Nephron progenitor cell (in vitro differentiated cells): ENCODE measurements at regions not wholly inside any gene's neighbourhood (a gene's known extent, or its start where the extent isn't known, plus 50 kb on each side); places are given as distances from the start of the nearest gene placed in this dataset.

Experiments
- DNase-seq: peaks from one replicate; pipeline ENCODE4 v3.0.0; 2021
- H3K27ac Mint-ChIP-seq: 2 replicates; pipeline ENCODE4 v1.8.0; 2021; ENCODE audit warnings: mild to moderate bottlenecking, moderate library complexity, mixed read lengths
- H3K27me3 Mint-ChIP-seq: 2 replicates; pipeline ENCODE4 v1.8.0; 2021; ENCODE audit warnings: mild to moderate bottlenecking, low read depth, mixed read lengths; ENCODE audit not compliant: poor library complexity
- H3K36me3 Mint-ChIP-seq: 2 replicates; pipeline ENCODE4 v1.8.0; 2021; ENCODE audit warnings: low read depth, mixed read lengths
- H3K4me1 Mint-ChIP-seq: 2 replicates; pipeline ENCODE4 v1.8.0; 2021; ENCODE audit warnings: mixed read lengths
- H3K4me3 Mint-ChIP-seq: 2 replicates; pipeline ENCODE4 v1.8.0; 2021; ENCODE audit warnings: mild to moderate bottlenecking, moderate library complexity, mixed read lengths
- H3K9me3 Mint-ChIP-seq: 2 replicates; pipeline ENCODE4 v1.8.0; 2021; ENCODE audit warnings: mild to moderate bottlenecking, moderate library complexity, mixed read lengths
- CTCF ChIP-seq: fragments of 200-600 bp; sonication (generic); IDR thresholded peaks from 2 replicates; pipeline ENCODE4 v1.5.0; 2021; ENCODE audit warnings: antibody characterized with exemption

- Mint-ChIP-seq H3K9me3 (no peaks in the 10 kb centered on the region), H3K27me3 (peaks cover 86% of the 10 kb centered on the region)
- TF ChIP-seq CTCF, result no peak
These were observed 142.8 kb downstream of the VEGFA start for GRCh38 chr6:43912598-43913371.

GRCh38 chr6:43912116-43912577 lies 142.1 kb downstream of the VEGFA start:
- no peak overlapping the region for H3K27ac Mint-ChIP-seq
- H3K9me3 Mint-ChIP-seq, result no peaks in the 10 kb centered on the region
- no peak for DNase-seq
- no peak for TF ChIP-seq CTCF
- no peaks in the 10 kb centered on the region for H3K36me3 Mint-ChIP-seq
- peaks cover 81% of the 10 kb centered on the region for H3K27me3 Mint-ChIP-seq
- no peak overlapping the region for H3K4me3 Mint-ChIP-seq
- peaks cover 44% of the 10 kb centered on the region for H3K4me1 Mint-ChIP-seq

More at GRCh38 chr6:43912598-43913371, 142.8 kb downstream of the VEGFA start:
- DNase-seq, result no peak
- Mint-ChIP-seq H3K27ac (no peak overlapping the region), H3K36me3 (no peaks in the 10 kb centered on the region), H3K4me1 (peaks cover 49% of the 10 kb centered on the region), H3K4me3 (no peak overlapping the region)

- no peak for TF ChIP-seq CTCF
- H3K4me1 Mint-ChIP-seq, result peaks cover 44% of the 10 kb centered on the region
- H3K27me3 Mint-ChIP-seq, result peaks cover 81% of the 10 kb centered on the region
- H3K27ac Mint-ChIP-seq, result no peak overlapping the region
- no peaks in the 10 kb centered on the region for H3K36me3 Mint-ChIP-seq
- DNase-seq, result no peak
- no peaks in the 10 kb centered on the region for H3K9me3 Mint-ChIP-seq
- H3K4me3 Mint-ChIP-seq, result no peak overlapping the region
These were observed 141.5 kb downstream of the VEGFA start for GRCh38 chr6:43911354-43912115.

- no peak for DNase-seq
- Mint-ChIP-seq H3K36me3 (no peaks in the 10 kb centered on the region), H3K4me3 (no peak overlapping the region), H3K9me3 (no peaks in the 10 kb centered on the region), H3K4me1 (peaks cover 44% of the 10 kb centered on the region), H3K27me3 (peaks cover 79% of the 10 kb centered on the region), H3K27ac (no peak overlapping the region)
- no peak for TF ChIP-seq CTCF
These were observed 140.8 kb downstream of the VEGFA start for GRCh38 chr6:43910638-43911353.

GRCh38 chr6:43910149-43910637 lies 140.2 kb downstream of the VEGFA start:
- H3K9me3 Mint-ChIP-seq, result no peaks in the 10 kb centered on the region
- H3K27me3 Mint-ChIP-seq, result peaks cover 79% of the 10 kb centered on the region

More at GRCh38 chr6:43910149-43910637, 140.2 kb downstream of the VEGFA start:
- no peak for DNase-seq
- Mint-ChIP-seq H3K4me3 (no peak overlapping the region), H3K4me1 (peaks cover 40% of the 10 kb centered on the region), H3K36me3 (no peaks in the 10 kb centered on the region), H3K27ac (no peak overlapping the region)
- TF ChIP-seq CTCF, result no peak
